ENCODE measurements at regions not wholly inside any gene's neighbourhood (a gene's known extent, or its start where the extent isn't known, plus 50 kb on each side); places are given as distances from the start of the nearest gene placed in this dataset.
"Not testable (repeated sequence)": the region's sequence is repeated elsewhere in the genome, so short reads cannot be mapped to it uniquely, and the experiment has no call there.

DNA sequence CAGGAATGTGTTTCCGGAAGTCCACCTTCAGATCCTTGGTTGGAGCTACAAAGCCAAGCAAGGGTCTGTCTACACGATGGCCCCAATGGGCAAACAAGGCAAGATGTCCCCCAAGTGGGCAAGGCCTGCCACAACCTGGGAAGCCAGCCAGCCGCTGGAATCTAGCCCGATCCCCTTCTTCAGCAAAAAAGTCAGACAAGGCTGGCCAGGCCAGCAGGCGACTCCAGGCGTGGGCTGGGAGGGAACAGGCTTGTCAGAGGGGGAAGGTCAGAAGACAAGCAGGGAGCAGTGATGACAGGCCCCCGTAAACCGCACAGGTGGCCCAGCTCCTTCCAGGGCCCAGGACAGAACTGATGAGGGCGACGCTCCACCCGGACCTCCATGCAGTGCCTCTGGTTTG, 69.7 kb upstream of the WASF3 start:
- Mint-ChIP-seq H3K27me3 (ENCODE audit: insufficient read depth) (no peaks in the 10 kb centered on the region), H3K9me3 (no peaks in the 10 kb centered on the region), H3K27ac (no peak overlapping the region), H3K4me1 (ENCODE audit: low read depth) (peaks cover 3% of the 10 kb centered on the region), H3K4me3 (no peak overlapping the region), H3K36me3 (ENCODE audit: low read depth) (no peaks in the 10 kb centered on the region)
- no peak for DNase-seq (ENCODE audit: low spot score)
- intact Hi-C loops (cut with micrococcal nuclease): no loop called here

- H3K27me3 Mint-ChIP-seq (ENCODE audit: insufficient read depth): no peaks in the 10 kb centered on the region
Observed at GRCh38 chr13:26488236-26489003, 69.1 kb upstream of the WASF3 start.

GRCh38 chr13:26492301-26492700, 65.2 kb upstream of the WASF3 start:
- not testable (repeated sequence) for H3K4me3 Mint-ChIP-seq; H3K27me3 Mint-ChIP-seq (ENCODE audit: insufficient read depth)

More at GRCh38 chr13:26488236-26489003, 69.1 kb upstream of the WASF3 start:
- H3K27ac Mint-ChIP-seq: no peak overlapping the region
- intact Hi-C loops (cut with micrococcal nuclease): no loop called here
- H3K36me3 Mint-ChIP-seq (ENCODE audit: low read depth): no peaks in the 10 kb centered on the region
- H3K4me1 Mint-ChIP-seq (ENCODE audit: low read depth): no peaks in the 10 kb centered on the region
- H3K9me3 Mint-ChIP-seq: no peaks in the 10 kb centered on the region
- H3K4me3 Mint-ChIP-seq: no peak overlapping the region
- DNase-seq (ENCODE audit: low spot score): no peak

DNA sequence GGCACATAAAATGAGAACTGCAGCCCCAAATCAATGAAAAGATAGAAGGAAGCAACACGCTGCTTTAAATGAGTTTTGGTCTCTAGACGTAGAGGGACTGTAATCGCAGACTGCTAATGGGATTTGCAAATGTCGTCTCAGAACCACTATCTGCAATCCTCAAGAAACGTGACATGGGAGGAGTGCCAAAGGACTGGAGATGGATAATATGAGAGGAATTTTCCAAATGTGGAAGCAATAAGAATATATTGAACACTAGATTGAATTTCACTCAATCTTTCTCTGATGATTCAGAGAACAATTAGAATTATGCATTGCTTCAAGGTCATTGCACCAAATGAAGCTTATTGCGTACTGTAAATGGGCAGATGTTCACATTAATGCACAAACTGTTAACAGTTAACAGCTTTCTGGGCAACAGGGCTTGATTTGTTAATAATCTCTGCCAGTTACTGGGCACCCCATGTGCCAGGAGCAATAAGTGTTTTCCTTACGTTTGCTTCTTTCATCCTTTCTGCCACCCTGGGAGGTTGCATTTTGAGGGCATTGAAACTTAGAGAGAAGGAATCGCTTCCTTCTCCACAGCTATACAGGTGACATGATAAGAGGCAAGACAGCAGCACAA, 62.8 kb upstream of the WASF3 start:
- no peaks in the 10 kb centered on the region for H3K27me3 Mint-ChIP-seq (ENCODE audit: insufficient read depth)
- no peaks in the 10 kb centered on the region for H3K4me1 Mint-ChIP-seq (ENCODE audit: low read depth)
- H3K4me3 Mint-ChIP-seq: no peak overlapping the region
- intact Hi-C loops (cut with micrococcal nuclease): loop anchor here (5.0 kb wide), 1 partner anchor 203 kb away; no protein-coding TSS in a partner anchor
- no peaks in the 10 kb centered on the region for H3K36me3 Mint-ChIP-seq (ENCODE audit: low read depth)
- DNase-seq (ENCODE audit: low spot score): no peak
- H3K9me3 Mint-ChIP-seq: no peaks in the 10 kb centered on the region
- no peak overlapping the region for H3K27ac Mint-ChIP-seq

More at GRCh38 chr13:26492301-26492700, 65.2 kb upstream of the WASF3 start:
- intact Hi-C loops (cut with micrococcal nuclease); DNase-seq (ENCODE audit: low spot score); H3K9me3 Mint-ChIP-seq; H3K36me3 Mint-ChIP-seq (ENCODE audit: low read depth); H3K27ac Mint-ChIP-seq; H3K4me1 Mint-ChIP-seq (ENCODE audit: low read depth): not testable (repeated sequence)

- H3K9me3 Mint-ChIP-seq: no peaks in the 10 kb centered on the region
- no peak overlapping the region for H3K4me3 Mint-ChIP-seq
- DNase-seq (ENCODE audit: low spot score): no peak
- H3K36me3 Mint-ChIP-seq (ENCODE audit: low read depth): no peaks in the 10 kb centered on the region
- intact Hi-C loops (cut with micrococcal nuclease): loop anchor here (1.0 to 5.0 kb wide), 3 partner anchors 13 to 311 kb away; no protein-coding TSS in a partner anchor
- H3K27ac Mint-ChIP-seq: no peak overlapping the region
- H3K27me3 Mint-ChIP-seq (ENCODE audit: insufficient read depth): no peaks in the 10 kb centered on the region
- no peaks in the 10 kb centered on the region for H3K4me1 Mint-ChIP-seq (ENCODE audit: low read depth)
Observed at GRCh38 chr13:26495750-26496149, 61.7 kb upstream of the WASF3 start.

DNA sequence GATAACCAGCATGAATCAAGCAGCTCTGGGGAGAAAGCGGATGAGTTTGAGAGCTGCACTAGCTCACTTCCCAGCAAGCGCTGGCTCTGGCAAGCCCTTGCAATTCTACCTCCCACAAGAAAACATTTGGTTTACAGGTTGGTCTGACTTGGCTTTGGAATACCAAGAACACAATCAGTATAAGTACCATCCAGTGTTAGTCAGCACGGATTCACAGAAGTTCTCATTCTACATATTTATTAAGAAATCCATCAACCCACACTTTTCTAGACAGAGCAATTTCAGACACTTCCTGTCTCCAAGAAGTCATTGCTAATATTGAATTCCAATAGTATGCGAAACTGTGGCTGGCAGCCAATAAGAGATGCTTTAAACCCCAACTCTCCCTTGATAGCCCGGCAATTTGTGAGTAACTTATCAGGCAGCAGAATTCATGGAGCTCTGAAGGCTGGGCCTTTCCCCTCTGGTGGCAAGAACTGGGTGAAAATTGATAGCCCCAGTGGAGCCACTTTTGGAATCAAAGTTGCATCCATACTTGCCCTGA, 59.4 kb upstream of the WASF3 start:
- H3K4me1 Mint-ChIP-seq (ENCODE audit: low read depth): peaks cover 4% of the 10 kb centered on the region

DNA sequence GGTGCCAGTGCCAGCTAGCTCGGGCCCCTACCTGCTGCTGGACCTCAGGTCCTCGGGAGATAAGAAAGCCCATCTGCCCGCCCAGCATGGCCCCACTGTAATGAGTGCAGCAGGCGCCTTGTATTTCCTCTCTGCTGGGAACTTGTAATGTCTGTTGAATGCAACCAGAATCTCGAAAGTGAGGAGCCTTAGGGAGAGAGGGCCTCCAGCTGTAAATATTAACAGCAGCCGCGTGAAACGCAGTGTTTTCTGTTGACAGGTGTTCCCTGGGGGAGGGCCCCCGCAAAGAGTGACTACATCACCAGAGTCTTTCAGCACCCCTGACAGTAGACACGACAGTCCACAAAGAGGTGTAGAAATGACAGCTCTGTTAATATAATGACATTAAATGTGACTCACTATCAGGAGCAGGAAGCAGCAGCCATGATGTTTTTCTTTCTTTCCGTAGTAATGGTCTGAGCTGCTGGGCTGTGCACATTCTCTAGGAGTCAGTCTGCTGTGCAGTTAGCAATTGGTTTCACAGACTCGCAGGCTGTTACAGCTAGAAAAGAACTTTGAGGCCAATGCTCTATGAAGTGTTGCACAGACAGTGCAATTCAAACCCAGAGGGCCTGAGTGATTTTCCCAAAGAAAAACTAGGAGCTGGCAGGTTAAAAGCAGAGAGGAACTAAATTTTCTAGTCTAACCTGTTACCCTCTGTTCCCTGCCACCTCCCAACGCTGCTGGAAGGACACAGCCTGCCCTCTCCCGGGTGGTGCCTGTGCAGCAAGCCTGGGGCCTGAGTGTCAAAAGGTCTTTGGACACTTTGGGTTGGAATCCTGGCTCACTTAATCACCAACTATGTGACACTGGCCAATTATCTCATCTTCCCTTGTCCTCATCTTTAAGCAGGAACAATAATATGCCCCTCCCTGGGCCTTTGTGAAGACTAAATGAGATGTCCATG, 58.6 kb upstream of the WASF3 start:
- Mint-ChIP-seq H3K9me3 (no peaks in the 10 kb centered on the region), H3K27ac (no peak overlapping the region), H3K4me1 (ENCODE audit: low read depth) (peaks cover 4% of the 10 kb centered on the region), H3K27me3 (ENCODE audit: insufficient read depth) (peaks cover 3% of the 10 kb centered on the region), H3K36me3 (ENCODE audit: low read depth) (no peaks in the 10 kb centered on the region), H3K4me3 (no peak overlapping the region)
- intact Hi-C loops (cut with micrococcal nuclease): loop anchor here (5.0 kb wide), 1 partner anchor 198 kb away; no protein-coding TSS in a partner anchor
- DNase-seq (ENCODE audit: low spot score): no peak

More for the DNA sequence above, 59.4 kb upstream of the WASF3 start:
- intact Hi-C loops (cut with micrococcal nuclease): loop anchor here (5.0 kb wide), 1 partner anchor 199 kb away; no protein-coding TSS in a partner anchor
- peaks cover 3% of the 10 kb centered on the region for H3K27me3 Mint-ChIP-seq (ENCODE audit: insufficient read depth)
- no peak overlapping the region for H3K27ac Mint-ChIP-seq
- H3K9me3 Mint-ChIP-seq: no peaks in the 10 kb centered on the region
- DNase-seq (ENCODE audit: low spot score): no peak
- no peak overlapping the region for H3K4me3 Mint-ChIP-seq
- no peaks in the 10 kb centered on the region for H3K36me3 Mint-ChIP-seq (ENCODE audit: low read depth)

DNA sequence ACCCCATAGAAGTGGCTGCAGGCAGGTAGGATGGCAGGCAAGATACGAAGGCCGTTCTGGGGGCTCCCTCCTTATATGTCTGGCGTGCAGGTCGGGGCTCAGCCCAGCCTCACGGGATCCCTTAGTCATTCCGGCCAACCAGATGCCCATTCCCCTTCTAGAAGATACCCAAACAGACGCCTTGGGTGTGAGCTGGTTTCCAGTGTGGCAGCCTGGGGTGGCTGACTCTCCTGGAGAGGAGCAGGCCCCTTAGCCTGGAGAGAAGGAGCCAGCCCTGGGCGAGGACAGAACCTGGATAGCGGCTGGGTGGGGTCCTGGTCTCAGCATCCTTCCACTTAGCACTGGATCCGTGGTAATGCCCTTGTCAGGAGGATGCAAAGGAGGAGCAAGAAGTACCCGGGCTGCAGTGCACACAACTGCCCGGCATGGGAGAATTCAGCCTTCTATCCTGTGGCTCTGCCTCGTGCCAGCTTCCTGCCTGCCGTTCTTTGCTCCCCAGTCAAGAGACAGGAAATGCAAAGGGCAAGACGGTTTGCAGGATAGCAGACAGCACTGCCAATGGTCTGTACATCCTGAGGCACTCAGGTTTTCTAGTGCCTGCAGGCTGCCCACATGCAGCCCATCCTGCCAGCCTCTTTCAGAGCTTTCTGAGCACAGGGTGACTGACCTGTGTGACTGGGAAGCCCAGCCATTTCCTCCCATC, 56.7 kb upstream of the WASF3 start:
- no peaks in the 10 kb centered on the region for H3K36me3 Mint-ChIP-seq (ENCODE audit: low read depth)
- intact Hi-C loops (cut with micrococcal nuclease): no loop called here
- DNase-seq (ENCODE audit: low spot score): no peak
- no peak overlapping the region for H3K4me3 Mint-ChIP-seq
- peaks cover 3% of the 10 kb centered on the region for H3K27me3 Mint-ChIP-seq (ENCODE audit: insufficient read depth)
- H3K9me3 Mint-ChIP-seq: no peaks in the 10 kb centered on the region
- no peak overlapping the region for H3K27ac Mint-ChIP-seq
- H3K4me1 Mint-ChIP-seq (ENCODE audit: low read depth): peaks cover 4% of the 10 kb centered on the region

DNA sequence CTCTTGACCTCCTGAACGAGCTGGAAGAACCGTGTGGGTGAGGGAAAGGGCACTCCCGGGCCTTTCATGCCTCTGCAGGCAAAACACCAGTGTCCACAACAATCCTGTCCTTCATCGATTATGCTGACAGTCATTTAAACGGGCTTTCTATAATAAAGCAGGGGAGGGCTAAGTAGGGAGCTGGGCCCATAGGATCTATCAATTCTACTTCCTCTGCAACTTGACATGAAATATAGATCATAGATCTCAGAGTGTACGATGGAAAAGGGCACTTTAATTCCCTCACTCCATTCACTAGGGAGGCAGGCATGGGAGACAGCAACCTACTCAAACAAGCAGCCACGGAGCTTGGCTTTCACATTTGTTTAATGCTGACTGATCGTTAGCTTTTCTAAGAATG, 55.8 kb upstream of the WASF3 start:
- DNase-seq (ENCODE audit: low spot score): no peak
- H3K9me3 Mint-ChIP-seq: no peaks in the 10 kb centered on the region
- H3K4me1 Mint-ChIP-seq (ENCODE audit: low read depth): peaks cover 4% of the 10 kb centered on the region
- H3K27ac Mint-ChIP-seq: no peak overlapping the region
- H3K27me3 Mint-ChIP-seq (ENCODE audit: insufficient read depth): peaks cover 3% of the 10 kb centered on the region
- no peak overlapping the region for H3K4me3 Mint-ChIP-seq
- intact Hi-C loops (cut with micrococcal nuclease): no loop called here
- H3K36me3 Mint-ChIP-seq (ENCODE audit: low read depth): no peaks in the 10 kb centered on the region

DNA sequence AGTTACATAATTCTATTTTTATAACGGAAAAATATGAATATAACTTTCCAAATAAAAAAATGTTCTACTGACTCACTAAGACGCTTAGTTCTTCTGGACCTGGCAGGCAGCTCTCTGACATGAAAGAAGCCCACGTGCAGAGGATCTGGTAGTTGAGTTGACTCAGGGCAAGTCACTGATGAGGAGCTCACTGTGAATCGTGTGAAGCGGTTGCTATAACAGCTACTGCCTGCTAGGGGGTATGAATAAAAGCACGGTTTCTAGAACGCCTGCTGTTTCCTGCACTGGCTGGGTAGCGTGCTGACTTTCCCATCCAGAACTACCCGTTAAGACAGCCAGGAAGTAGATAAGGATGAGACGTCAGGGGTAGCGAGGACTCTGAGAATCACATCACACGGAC, 54.7 kb upstream of the WASF3 start:
- peaks cover 4% of the 10 kb centered on the region for H3K4me1 Mint-ChIP-seq (ENCODE audit: low read depth)
- no peak overlapping the region for H3K27ac Mint-ChIP-seq
- no peak overlapping the region for H3K4me3 Mint-ChIP-seq
- peaks cover 4% of the 10 kb centered on the region for H3K9me3 Mint-ChIP-seq
- H3K27me3 Mint-ChIP-seq (ENCODE audit: insufficient read depth): peaks cover 3% of the 10 kb centered on the region
- DNase-seq (ENCODE audit: low spot score): no peak
- no peaks in the 10 kb centered on the region for H3K36me3 Mint-ChIP-seq (ENCODE audit: low read depth)
- intact Hi-C loops (cut with micrococcal nuclease): no loop called here

DNA sequence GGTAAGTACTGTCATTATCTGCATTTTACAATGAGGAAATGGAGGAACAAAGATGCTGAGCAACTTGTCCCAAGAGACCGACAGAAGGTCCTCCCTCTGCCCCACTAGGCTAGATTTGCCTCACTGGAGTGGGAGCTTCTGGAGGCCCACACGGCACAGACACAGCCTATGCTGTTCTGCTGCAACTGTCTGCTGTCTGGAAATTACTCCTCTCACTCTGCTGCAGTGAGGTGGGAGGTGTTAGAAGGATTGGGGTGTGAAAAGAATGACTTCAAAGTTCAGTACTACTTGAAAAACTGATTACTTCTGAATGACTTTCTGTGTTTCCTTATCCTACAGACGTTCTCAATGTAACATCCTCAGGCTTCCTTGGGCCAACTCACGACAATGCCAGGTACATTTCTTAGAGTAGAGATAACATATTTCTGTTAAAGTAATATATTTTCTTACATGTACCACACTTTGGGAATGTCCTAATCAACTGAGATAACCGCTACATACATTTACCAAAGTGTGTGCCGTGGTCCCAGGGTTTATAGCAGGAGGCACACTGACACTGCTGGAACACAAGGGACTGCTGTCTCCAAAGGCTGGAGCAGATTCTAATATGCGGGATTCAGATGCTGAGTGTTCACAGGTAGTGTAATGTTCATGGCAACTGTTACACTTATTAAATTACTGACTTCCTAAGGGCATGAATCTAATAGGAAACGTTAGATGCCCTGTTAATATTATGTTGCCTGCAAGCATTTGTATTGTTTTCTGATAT, 53.5 kb upstream of the WASF3 start:
- intact Hi-C loops (cut with micrococcal nuclease): no loop called here
- Mint-ChIP-seq H3K9me3 (peaks cover 9% of the 10 kb centered on the region), H3K36me3 (ENCODE audit: low read depth) (no peaks in the 10 kb centered on the region), H3K4me1 (ENCODE audit: low read depth) (peaks cover 4% of the 10 kb centered on the region), H3K27ac (no peak overlapping the region), H3K27me3 (ENCODE audit: insufficient read depth) (peaks cover 3% of the 10 kb centered on the region), H3K4me3 (no peak overlapping the region)
- DNase-seq (ENCODE audit: low spot score): no peak
